Stomach smooth muscle (tissue), 2 donors: ENCODE measurements at regions not wholly inside any gene's neighbourhood (a gene's known extent, or its start where the extent isn't known, plus 50 kb on each side); places are given as distances from the start of the nearest gene placed in this dataset.
A peak's percentile ranks its signal among the peaks of the same experiment; 100 is the strongest.
"Not testable (repeated sequence)": the region's sequence is repeated elsewhere in the genome, so short reads cannot be mapped to it uniquely, and the experiment has no call there.

ENCODE experiments used
- H3K27ac ChIP-seq: one replicate; pipeline ENCODE4 v1.7.0; 2013; ENCODE audit warnings: mild to moderate bottlenecking, low read length, inconsistent platforms
- H3K27me3 ChIP-seq, 2 donors: one replicate each; pipeline ENCODE4 v1.7.0; 2013; ENCODE audit warnings: low read length in 2 of 2; ENCODE audit not compliant: insufficient read depth in 2 of 2, control insufficient read depth in 1 of 2
- H3K36me3 ChIP-seq, 2 donors: one replicate each; pipeline ENCODE4 v1.7.0; 2013; ENCODE audit warnings: low read length in 2 of 2; ENCODE audit not compliant: control insufficient read depth in 2 of 2, insufficient read depth in 2 of 2
- H3K4me1 ChIP-seq: one replicate; pipeline ENCODE4 v1.7.0; 2013; ENCODE audit warnings: low read length; ENCODE audit not compliant: control insufficient read depth, insufficient read depth
- H3K4me3 ChIP-seq, 2 donors: one replicate each; pipeline ENCODE4 v1.7.0; 2013; ENCODE audit warnings: low read length in 2 of 2
- H3K9ac ChIP-seq, 2 donors: one replicate each; pipeline ENCODE4 v1.7.0; 2013; ENCODE audit warnings: low read length in 2 of 2, mild to moderate bottlenecking in 1 of 2
- H3K9me3 ChIP-seq, 2 donors: one replicate each; pipeline ENCODE4 v1.7.0; 2013; ENCODE audit warnings: low read length in 2 of 2; ENCODE audit not compliant: control insufficient read depth in 2 of 2
- donor health status: healthy.
- donor health status: Pancreatic carcinoma.

- no peak overlapping the region for H3K4me3 ChIP-seq
- no peaks in the 10 kb centered on the region for H3K36me3 ChIP-seq
- no peak overlapping the region for H3K9ac ChIP-seq
- H3K27ac ChIP-seq, result peak overlapping the region; percentile 18
- H3K27me3 ChIP-seq, result no peaks in the 10 kb centered on the region
- H3K9me3 ChIP-seq, result no peaks in the 10 kb centered on the region
- H3K4me1 ChIP-seq, result peaks cover 67% of the 10 kb centered on the region
Measured at GRCh38 chr10:78436706-78437406, 403.2 kb downstream of the RPS24 start.

GRCh38 chr10:78437407-78437768 lies 403.7 kb downstream of the RPS24 start:
- Histone ChIP-seq H3K9me3 (no peaks in the 10 kb centered on the region), H3K4me1 (peaks cover 67% of the 10 kb centered on the region), H3K9ac (no peak overlapping the region), H3K27me3 (no peaks in the 10 kb centered on the region), H3K27ac (peak overlapping the region; percentile 18), H3K4me3 (no peak overlapping the region), H3K36me3 (no peaks in the 10 kb centered on the region)

DNA sequence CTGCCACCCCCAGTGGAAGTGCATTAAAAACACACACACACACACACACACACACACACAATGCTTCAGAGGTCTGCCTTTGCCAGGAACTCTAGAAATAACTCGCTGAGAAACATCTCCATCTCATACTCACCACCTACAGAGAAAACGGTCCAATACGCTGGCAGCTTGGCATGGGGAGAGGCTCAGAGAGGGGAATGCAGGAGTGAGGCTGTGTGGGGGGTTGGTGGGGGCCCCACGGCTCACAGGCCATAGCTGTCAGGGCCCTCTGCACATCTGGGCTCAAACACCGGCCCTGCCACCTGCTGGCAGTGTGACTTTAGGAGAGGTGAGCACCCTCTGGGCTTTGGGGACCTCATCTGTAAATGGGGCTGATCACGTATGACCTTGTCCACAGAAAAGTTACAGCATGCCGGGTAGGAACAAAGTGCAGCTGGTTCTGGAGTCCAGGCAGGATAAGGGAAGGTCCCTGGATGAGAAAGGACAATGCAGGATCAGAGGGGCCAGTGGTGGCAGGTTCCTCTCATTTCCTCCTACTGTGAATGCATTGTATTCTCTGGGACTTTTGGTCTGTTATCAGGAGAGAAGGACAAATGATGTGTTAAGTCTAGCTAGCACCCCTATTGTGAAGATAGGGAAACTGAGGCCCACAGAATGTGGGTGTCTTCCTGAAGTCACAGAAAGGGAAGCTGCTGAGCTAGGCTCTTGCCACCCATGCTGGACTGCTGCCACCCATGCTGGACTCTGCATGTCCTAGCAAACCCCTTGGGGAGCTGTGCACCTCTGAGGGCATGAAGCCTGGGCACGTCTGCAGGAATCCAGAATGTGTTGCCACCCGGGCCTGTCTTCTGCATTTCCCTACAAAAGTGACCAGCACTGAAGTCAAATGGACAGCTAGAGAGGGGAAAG lies 404.6 kb downstream of the RPS24 start:
- H3K9ac ChIP-seq, result no peak overlapping the region
- no peaks in the 10 kb centered on the region for H3K27me3 ChIP-seq
- no peaks in the 10 kb centered on the region for H3K9me3 ChIP-seq
- no peaks in the 10 kb centered on the region for H3K36me3 ChIP-seq
- no peak overlapping the region for H3K4me3 ChIP-seq
- peaks cover 59% of the 10 kb centered on the region for H3K4me1 ChIP-seq
- no peak overlapping the region for H3K27ac ChIP-seq

GRCh38 chr10:78438907-78439809 lies 405.5 kb downstream of the RPS24 start:
- Histone ChIP-seq H3K36me3 (no peaks in the 10 kb centered on the region), H3K4me1 (peaks cover 52% of the 10 kb centered on the region), H3K4me3 (no peak overlapping the region), H3K9ac (no peak overlapping the region), H3K9me3 (no peaks in the 10 kb centered on the region), H3K27me3 (no peaks in the 10 kb centered on the region), H3K27ac (no peak overlapping the region)

DNA sequence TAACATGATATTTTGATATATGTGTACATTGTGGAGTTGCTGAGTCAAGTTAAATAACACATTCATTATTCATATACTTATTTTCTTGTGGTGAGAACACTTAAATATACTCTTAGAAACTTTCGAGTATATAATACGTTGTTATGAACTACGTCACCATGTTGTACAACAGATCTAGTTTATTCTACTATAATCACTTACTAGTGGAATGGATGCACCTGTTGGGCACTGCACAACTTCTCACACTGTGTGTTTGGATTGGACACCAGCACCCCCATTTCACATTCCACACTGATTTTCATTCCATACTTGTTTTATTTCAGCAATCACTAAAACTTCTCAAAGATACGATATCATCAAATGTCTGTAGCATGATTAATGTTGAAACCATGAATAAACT lies 407.3 kb downstream of the RPS24 start:
- H3K4me1 ChIP-seq, result peaks cover 39% of the 10 kb centered on the region

DNA sequence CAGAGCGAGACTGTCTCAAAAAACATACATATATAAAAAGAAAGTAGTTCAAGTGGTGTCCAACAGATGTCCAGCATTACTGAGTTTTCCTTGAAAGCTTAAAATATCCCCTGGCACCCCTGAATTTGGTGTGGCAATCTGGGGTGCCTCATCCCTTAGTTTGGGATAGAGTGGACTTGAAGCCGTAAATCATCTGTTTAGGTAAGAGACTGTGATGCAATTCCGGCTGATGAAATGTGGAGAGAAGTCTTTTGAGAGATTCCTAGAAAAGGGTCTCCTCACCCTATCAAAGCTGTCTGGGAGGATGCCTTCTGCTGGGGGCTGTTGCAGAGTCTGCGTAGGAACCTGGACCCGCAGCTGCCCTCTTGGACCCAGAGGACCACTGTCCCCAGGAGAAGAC lies 408.0 kb downstream of the RPS24 start:
- Histone ChIP-seq H3K9ac (no peak overlapping the region), H3K4me3 (no peak overlapping the region), H3K36me3 (no peaks in the 10 kb centered on the region), H3K9me3 (no peaks in the 10 kb centered on the region), H3K27ac (no peak overlapping the region), H3K4me1 (peaks cover 32% of the 10 kb centered on the region), H3K27me3 (no peaks in the 10 kb centered on the region)

More for the DNA sequence above, 407.3 kb downstream of the RPS24 start:
- Histone ChIP-seq H3K9me3 (no peaks in the 10 kb centered on the region), H3K27me3 (no peaks in the 10 kb centered on the region), H3K27ac (no peak overlapping the region), H3K36me3 (no peaks in the 10 kb centered on the region), H3K4me3 (no peak overlapping the region), H3K9ac (no peak overlapping the region)

DNA sequence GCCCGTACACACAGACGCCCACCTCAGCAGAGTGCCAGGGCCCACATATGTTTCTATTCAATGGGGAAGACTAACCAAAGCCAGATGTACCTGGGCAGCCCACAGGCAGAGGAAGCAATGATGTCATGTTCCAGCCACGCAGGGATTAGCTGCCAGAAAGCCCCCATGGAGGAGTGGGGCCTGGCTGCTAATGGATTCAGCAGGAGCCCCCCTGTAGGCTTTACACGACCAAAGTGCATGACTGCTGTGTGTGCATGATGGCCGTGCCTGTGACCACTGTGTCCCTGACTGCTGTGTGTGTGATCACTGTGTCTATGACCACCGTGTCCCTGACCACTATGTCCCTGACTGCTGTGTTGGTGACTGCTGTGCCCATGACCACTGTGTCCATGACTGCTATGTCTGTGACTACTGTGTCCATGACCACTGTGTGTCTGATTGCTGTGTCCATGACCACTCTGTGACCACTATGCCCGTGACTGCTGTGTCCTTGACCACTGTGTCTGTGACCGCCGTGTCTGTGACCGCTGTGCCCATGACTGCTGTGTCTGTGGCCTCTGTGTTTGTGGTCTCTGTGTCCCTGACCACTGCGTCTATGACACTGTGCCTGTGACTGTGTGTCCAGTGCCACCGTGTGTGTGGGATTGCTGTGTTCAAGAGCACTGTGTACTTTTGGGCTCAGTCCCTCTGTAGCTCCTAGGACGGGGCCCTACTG lies 409.3 kb downstream of the RPS24 start:
- no peak overlapping the region for H3K9ac ChIP-seq
- no peak overlapping the region for H3K27ac ChIP-seq
- H3K4me3 ChIP-seq, result no peak overlapping the region
- H3K9me3 ChIP-seq, result no peaks in the 10 kb centered on the region
- H3K4me1 ChIP-seq, result peaks cover 19% of the 10 kb centered on the region
- H3K36me3 ChIP-seq, result no peaks in the 10 kb centered on the region
- no peaks in the 10 kb centered on the region for H3K27me3 ChIP-seq

DNA sequence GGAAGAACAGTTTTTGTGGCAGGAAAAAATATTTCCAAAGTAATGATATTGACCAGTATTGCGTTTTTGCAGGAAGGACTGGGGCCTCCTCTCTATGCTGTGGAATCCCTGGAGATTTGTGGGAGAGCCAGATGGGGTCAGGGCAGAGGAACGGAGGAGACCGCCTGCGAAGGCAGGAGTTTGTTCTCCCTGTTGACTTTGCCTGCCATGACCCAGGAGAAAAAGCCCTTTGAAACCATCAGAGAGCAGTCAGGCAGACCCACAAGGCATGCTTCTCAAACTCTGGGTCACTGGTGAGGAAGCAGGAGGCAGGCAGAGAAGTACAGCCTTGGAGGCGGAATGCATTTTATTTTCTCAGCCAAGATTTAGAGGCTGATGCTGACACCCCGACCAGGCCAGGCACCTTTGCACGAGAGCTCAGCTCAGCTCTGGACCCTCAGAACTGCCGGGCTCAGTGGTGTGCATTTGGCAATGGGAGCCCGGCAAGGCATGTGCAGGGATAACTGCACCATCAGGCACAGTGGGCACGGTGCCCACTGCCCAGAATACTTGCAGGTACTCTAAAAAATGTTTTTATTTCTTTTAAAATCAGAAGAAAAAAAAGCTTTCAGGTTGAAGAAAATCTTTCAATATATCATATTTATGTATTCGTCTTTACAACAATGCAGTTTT lies 410.4 kb downstream of the RPS24 start:
- H3K27me3 ChIP-seq, result no peaks in the 10 kb centered on the region
- H3K9ac ChIP-seq, result no peak overlapping the region
- peaks cover 9% of the 10 kb centered on the region for H3K4me1 ChIP-seq
- H3K36me3 ChIP-seq, result no peaks in the 10 kb centered on the region
- H3K4me3 ChIP-seq, result no peak overlapping the region
- no peak overlapping the region for H3K27ac ChIP-seq
- no peaks in the 10 kb centered on the region for H3K9me3 ChIP-seq

GRCh38 chr10:78444741-78445140 lies 411.1 kb downstream of the RPS24 start:
- not testable (repeated sequence) for H3K36me3 ChIP-seq, H3K27ac ChIP-seq, H3K27me3 ChIP-seq, H3K4me1 ChIP-seq, H3K4me3 ChIP-seq, H3K9ac ChIP-seq, H3K9me3 ChIP-seq

- H3K9ac ChIP-seq, result no peak overlapping the region
- no peaks in the 10 kb centered on the region for H3K27me3 ChIP-seq
- no peaks in the 10 kb centered on the region for H3K36me3 ChIP-seq
- H3K27ac ChIP-seq, result no peak overlapping the region
- no peak overlapping the region for H3K4me3 ChIP-seq
- H3K4me1 ChIP-seq, result peaks cover 2% of the 10 kb centered on the region
- no peaks in the 10 kb centered on the region for H3K9me3 ChIP-seq
Measured at GRCh38 chr10:78445308-78445707, 411.6 kb downstream of the RPS24 start.
